Natural killer cell (primary cell): ENCODE measurements at regions not wholly inside any gene's neighbourhood (a gene's known extent, or its start where the extent isn't known, plus 50 kb on each side); places are given as distances from the start of the nearest gene placed in this dataset.

Experiments
- ATAC-seq, 3 donors: fragments of 150-1000 bp in 2 of 3; fragments of 200-7000 bp in 1 of 3; cut with Tn5 transposase; 1 replicate in 1 of 3; 2 replicates in 2 of 3; pipeline ENCODE4 v1.10.0; 2021; ENCODE audit warnings: mild to moderate bottlenecking in 2 of 3, moderate library complexity in 2 of 3
- DNase-seq, 2 donors: peaks; one replicate each; pipeline versions ENCODE4 v3.0.0 to v3.0.0-alpha.2; 2013 to 2021; ENCODE audit warnings: mixed read lengths in 1 of 2
- H3K27ac ChIP-seq: one replicate; pipeline ENCODE4 v1.5.1; 2013; ENCODE audit warnings: mild to moderate bottlenecking, low read length
- H3K27me3 ChIP-seq: one replicate; pipeline ENCODE4 v1.6.1; 2013; ENCODE audit warnings: low read length; ENCODE audit not compliant: control insufficient read depth, insufficient read depth
- H3K36me3 ChIP-seq: one replicate; pipeline ENCODE4 v1.6.1; 2013; ENCODE audit warnings: low read length; ENCODE audit not compliant: control insufficient read depth, insufficient read depth
- H3K4me1 ChIP-seq: one replicate; pipeline ENCODE4 v1.6.1; 2013; ENCODE audit warnings: low read length; ENCODE audit not compliant: control insufficient read depth, insufficient read depth
- H3K4me3 ChIP-seq: one replicate; pipeline ENCODE4 v1.5.1; 2013; ENCODE audit warnings: low read length
- H3K9me3 ChIP-seq: one replicate; pipeline ENCODE4 v1.6.1; 2013; ENCODE audit warnings: low read length; ENCODE audit not compliant: control insufficient read depth, insufficient read depth
- H3K27ac Mint-ChIP-seq, 2 donors: one replicate each; pipeline ENCODE4 v1.8.0; 2022; ENCODE audit warnings: mild to moderate bottlenecking in 2 of 2, mixed read lengths in 2 of 2, moderate library complexity in 1 of 2
- H3K27me3 Mint-ChIP-seq, 2 donors: one replicate each; pipeline ENCODE4 v1.8.0; 2022; ENCODE audit warnings: low read depth in 2 of 2, mixed read lengths in 2 of 2
- H3K36me3 Mint-ChIP-seq: one replicate; pipeline ENCODE4 v1.8.0; 2022; ENCODE audit warnings: mixed read lengths
- H3K4me1 Mint-ChIP-seq, 2 donors: one replicate each; pipeline ENCODE4 v1.8.0; 2022; ENCODE audit warnings: mixed read lengths in 2 of 2
- H3K4me3 Mint-ChIP-seq: one replicate; pipeline ENCODE4 v1.8.0; 2022; ENCODE audit warnings: mild to moderate bottlenecking, moderate library complexity, mixed read lengths
- H3K9me3 Mint-ChIP-seq, 2 donors: one replicate each; pipeline ENCODE4 v1.8.0; 2022; ENCODE audit warnings: mixed read lengths in 2 of 2
- CTCF ChIP-seq: fragments of 200-600 bp; IDR thresholded peaks from one replicate; pipeline ENCODE4 v1.8.0; 2022; ENCODE audit warnings: antibody characterized with exemption
- WGBS: methylation state at CpG from one replicate; pipeline ENCODE4 v1.1.7; 2013; ENCODE audit warnings: missing lambda C conversion rate; ENCODE audit not compliant: insufficient coverage; 5-methylcytosine and 5-hydroxymethylcytosine counted together
- intact Hi-C: fragments of 100-400 bp; cut with micrococcal nuclease; formaldehyde crosslinking; loops from one replicate; pipeline ENCODE4 v1.14.2; 2022

- Histone ChIP-seq H3K36me3 (no peaks in the 10 kb centered on the region), H3K4me1 (no peaks in the 10 kb centered on the region), H3K9me3 (no peaks in the 10 kb centered on the region), H3K27ac (no peak overlapping the region), H3K4me3 (no peak overlapping the region), H3K27me3 (peaks cover 17% of the 10 kb centered on the region)
- intact Hi-C loops: no loop called here
- DNase-seq (no peak), ATAC-seq (no peak)
- no peaks in the 10 kb centered on the region for H3K36me3 Mint-ChIP-seq
- no peak overlapping the region for H3K27ac Mint-ChIP-seq
- peaks cover 43 to 44% of the 10 kb centered on the region in 2 donors for H3K27me3 Mint-ChIP-seq
- no peaks in the 10 kb centered on the region for H3K9me3 Mint-ChIP-seq
- WGBS: 62% methylated on average over 5 of the region's 5 CpGs
- no peak for TF ChIP-seq CTCF
- no peaks in the 10 kb centered on the region for H3K4me1 Mint-ChIP-seq
- H3K4me3 Mint-ChIP-seq: no peak overlapping the region
Observed at GRCh38 chr16:86283944-86284343, 226.4 kb upstream of the FOXF1 start.

- WGBS: 60% methylated on average over 6 of the region's 6 CpGs
- H3K36me3 ChIP-seq: no peaks in the 10 kb centered on the region
- Mint-ChIP-seq H3K27ac (no peak overlapping the region), H3K36me3 (no peaks in the 10 kb centered on the region), H3K4me3 (no peak overlapping the region), H3K27me3 (peaks cover 49 to 59% of the 10 kb centered on the region in 2 donors), H3K4me1 (no peaks in the 10 kb centered on the region), H3K9me3 (no peaks in the 10 kb centered on the region)
- ATAC-seq (no peak), DNase-seq (no peak)
- H3K27ac ChIP-seq: no peak overlapping the region
- no peak overlapping the region for H3K4me3 ChIP-seq
- H3K4me1 ChIP-seq: no peaks in the 10 kb centered on the region
- H3K27me3 ChIP-seq: peaks cover 24% of the 10 kb centered on the region
- intact Hi-C loops: no loop called here
- no peaks in the 10 kb centered on the region for H3K9me3 ChIP-seq
- no peak for TF ChIP-seq CTCF
Observed at GRCh38 chr16:86285421-86285820, 224.9 kb upstream of the FOXF1 start.

- Mint-ChIP-seq H3K36me3 (no peaks in the 10 kb centered on the region), H3K4me3 (no peak overlapping the region), H3K27ac (no peak overlapping the region), H3K4me1 (no peaks in the 10 kb centered on the region), H3K27me3 (peaks cover 48 to 63% of the 10 kb centered on the region in 2 donors), H3K9me3 (no peaks in the 10 kb centered on the region)
- H3K9me3 ChIP-seq: no peaks in the 10 kb centered on the region
- DNase-seq (no peak), ATAC-seq (no peak)
- WGBS: 12% methylated on average over 55 of the region's 55 CpGs
- no peak for TF ChIP-seq CTCF
- H3K27ac ChIP-seq: no peak overlapping the region
- no peaks in the 10 kb centered on the region for H3K4me1 ChIP-seq
- intact Hi-C loops: no loop called here
- no peaks in the 10 kb centered on the region for H3K36me3 ChIP-seq
- no peak overlapping the region for H3K4me3 ChIP-seq
- peaks cover 24% of the 10 kb centered on the region for H3K27me3 ChIP-seq
Observed at GRCh38 chr16:86285938-86286921, 224.1 kb upstream of the FOXF1 start.
